Uterus (tissue), 2 donors: ENCODE measurements at regions not wholly inside any gene's neighbourhood (a gene's known extent, or its start where the extent isn't known, plus 50 kb on each side); places are given as distances from the start of the nearest gene placed in this dataset.

Experiments used
- CTCF ChIP-seq, 4 experiments: fragments of 200-600 bp in 2 of 4; fragments of 450-650 bp in 2 of 4; sonication (generic) in 2 of 4; IDR thresholded peaks; one replicate each; pipeline ENCODE4 v1.5.1; 2016 to 2019; ENCODE audit warnings: antibody characterized with exemption in 4 of 4, mild to moderate bottlenecking in 2 of 4, moderate library complexity in 1 of 4
- POLR2A ChIP-seq, 2 donors: fragments of 450-650 bp; IDR thresholded peaks; one replicate each; pipeline ENCODE4 v1.6.1; 2016; ENCODE audit warnings: antibody characterized with exemption in 2 of 2, mild to moderate bottlenecking in 1 of 2, moderate library complexity in 1 of 2

- no peak for TF ChIP-seq CTCF (IDR thresholded peaks at IDR 0.05)
- no peak for TF ChIP-seq POLR2A (IDR thresholded peaks at IDR 0.05)
Observed at GRCh38 chr14:59069163-59069854, 119.2 kb upstream of the DAAM1 start.
